ENCODE measurements at regions not wholly inside any gene's neighbourhood (a gene's known extent, or its start where the extent isn't known, plus 50 kb on each side); places are given as distances from the start of the nearest gene placed in this dataset.

DNA sequence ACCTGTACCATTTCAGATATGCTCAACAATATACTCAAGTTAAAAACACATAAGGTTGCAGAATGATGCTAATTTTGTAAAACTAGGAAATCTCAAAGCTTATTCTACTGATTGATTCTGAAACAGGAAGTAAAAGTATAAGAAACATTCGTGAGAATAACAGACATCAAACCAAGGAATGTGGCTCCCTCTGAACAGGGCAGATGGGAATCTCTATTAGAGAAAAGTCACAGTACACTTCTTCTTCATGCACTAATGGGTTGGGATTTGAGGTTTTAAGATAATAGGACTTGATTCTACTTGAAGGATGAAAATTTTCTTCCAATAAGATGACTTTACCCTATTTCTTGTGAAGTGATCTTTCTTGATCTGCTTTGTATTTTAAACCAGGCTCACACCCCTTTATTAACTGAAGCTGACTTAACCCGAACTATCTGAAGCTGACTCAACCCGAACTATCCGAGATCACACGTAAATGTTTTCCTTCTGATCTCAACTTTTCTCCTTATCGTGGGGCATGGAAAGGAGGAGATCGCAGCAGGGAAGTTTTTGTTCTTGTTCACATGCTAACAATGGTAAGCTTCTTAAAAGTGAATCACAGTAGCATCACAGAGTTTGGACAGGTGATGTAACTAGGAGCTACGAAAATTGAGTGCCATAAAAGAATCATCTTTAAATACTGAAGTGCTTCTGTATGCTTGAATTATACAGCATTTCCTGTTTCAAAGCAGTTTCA lies 363.1 kb upstream of the ZFP42 start:
- Histone ChIP-seq H3K9me1 (ENCODE audit: insufficient read depth, low read length) (no peaks in the 10 kb centered on the region), H3K4me3 (ENCODE audit: insufficient read depth, low read depth, low read length) (no peak overlapping the region), H2AK9ac (replicated peaks; ENCODE audit: low read depth, low read length, poor library complexity) (no peak overlapping the region), H3K79me1 (ENCODE audit: low read depth in 1 of 2, low read length in 2 of 2) (no peaks in the 10 kb centered on the region), H2BK120ac (ENCODE audit: low read depth, low read length) (no peak overlapping the region), H3K23ac (ENCODE audit: low read depth, low read length) (no peak overlapping the region), H3K14ac (replicated peaks; ENCODE audit: low read depth, low read length) (no peak overlapping the region), H4K8ac (ENCODE audit: low read depth in 2 of 2, low read length in 2 of 2) (peak overlapping the region in 1 of 2 experiments; percentile 22; a peak in 1 of 4 replicates), H3K4ac (ENCODE audit: low read depth, low read length) (no peak overlapping the region), H3K18ac (ENCODE audit: low read depth, low read length) (no peak overlapping the region), H3K27ac (ENCODE audit: insufficient read depth, low read length) (no peak overlapping the region), H4K20me1 (ENCODE audit: insufficient read depth, low read length) (no peaks in the 10 kb centered on the region), H2AFZ (replicated peaks; ENCODE audit: low read length, poor library complexity) (no peak overlapping the region), H3K9me3 (ENCODE audit: control insufficient read depth, insufficient read depth, low read length) (no peaks in the 10 kb centered on the region), H3K4me1 (ENCODE audit: control insufficient read depth, insufficient read depth, low read length) (no peaks in the 10 kb centered on the region), H4K5ac (ENCODE audit: low read depth, low read length) (no peak overlapping the region; the same call in 1 of the 2 replicates), H3K4me2 (ENCODE audit: low read depth, low read length) (peak overlapping the region; percentile 31; the same call in 1 of the 2 replicates), H2BK20ac (ENCODE audit: low read depth, low read length) (no peak overlapping the region), H3K36me3 (ENCODE audit: control insufficient read depth, insufficient read depth, low read length) (no peaks in the 10 kb centered on the region), H3K27me3 (ENCODE audit: control insufficient read depth, insufficient read depth, low read length) (no peaks in the 10 kb centered on the region), H2AK5ac (ENCODE audit: low read depth, low read length) (no peak overlapping the region), H3K56ac (ENCODE audit: extremely low read depth, insufficient read depth, low read length) (no peak overlapping the region), H3K9ac (ENCODE audit: low read depth, low read length) (no peak overlapping the region), H2BK15ac (ENCODE audit: low read depth, low read length) (no peak overlapping the region), H2BK5ac (ENCODE audit: low read depth, low read length, poor library complexity, severe bottlenecking) (no peak overlapping the region), H4K91ac (ENCODE audit: insufficient read depth, low read depth, low read length) (no peak overlapping the region)
- POLR2A ChIA-PET (ENCODE audit: unreplicated experiment), result no interaction called here
- intact Hi-C loops (cut with micrococcal nuclease), result no loop called here
- in situ Hi-C loops (cut with MboI; ENCODE audit: low sequenced_read_pairs), result no loop called here
- ATAC-seq (ENCODE audit: low read depth) (no peak), DNase-seq (peak; percentile 6)
- no peak for TF ChIP-seq POLR2A (IDR thresholded peaks at IDR 0.05; ENCODE audit: low read depth, low read length)
- dilution Hi-C loops (cut with HindIII; ENCODE audit: low sequenced_read_pairs, unreplicated experiment), result no loop called here
- BruUV-seq (replicated peaks), result no TSS peak
- WGBS, 2 experiments (ENCODE audit: extremely low coverage in 2 of 2, insufficient read length in 1 of 2), result no CpG with 5 or more reads among the region's 8 CpGs
- CTCF ChIA-PET, result interaction anchor here (0.7 kb wide), 1 partner anchor 361 kb away, joined by 8 read pairs; no protein-coding TSS in a partner anchor
